NCI-H524 (cell line): ENCODE measurements at regions not wholly inside any gene's neighbourhood (a gene's known extent, or its start where the extent isn't known, plus 50 kb on each side); places are given as distances from the start of the nearest gene placed in this dataset.
"Not testable (repeated sequence)": the region's sequence is repeated elsewhere in the genome, so short reads cannot be mapped to it uniquely, and the experiment has no call there.

Experiments
- DNase-seq, 2 experiments: peaks; one replicate each; lab custom pipeline; 2025; lab: John Stamatoyannopoulos, UW

DNA sequence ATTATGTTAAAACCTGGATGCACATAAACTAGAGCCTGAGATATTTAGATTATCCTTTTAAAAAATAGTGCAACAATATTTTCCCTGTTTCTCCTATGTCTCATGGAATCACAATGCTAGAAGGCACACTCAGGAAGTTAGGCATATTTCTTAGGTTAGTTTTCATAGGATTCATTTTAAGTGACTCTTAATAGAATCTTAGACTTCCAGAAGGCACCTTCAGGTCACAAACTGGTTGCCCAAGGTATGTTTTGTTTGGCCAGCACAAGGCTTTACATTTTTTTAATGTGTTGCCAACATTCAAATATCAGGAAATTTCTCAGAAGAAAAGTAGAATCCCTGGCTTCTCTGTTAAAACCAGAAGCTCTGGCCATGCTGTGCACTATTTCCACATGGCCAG is 129.3 kb downstream of the LNPK start:
- no peak for DNase-seq

DNA sequence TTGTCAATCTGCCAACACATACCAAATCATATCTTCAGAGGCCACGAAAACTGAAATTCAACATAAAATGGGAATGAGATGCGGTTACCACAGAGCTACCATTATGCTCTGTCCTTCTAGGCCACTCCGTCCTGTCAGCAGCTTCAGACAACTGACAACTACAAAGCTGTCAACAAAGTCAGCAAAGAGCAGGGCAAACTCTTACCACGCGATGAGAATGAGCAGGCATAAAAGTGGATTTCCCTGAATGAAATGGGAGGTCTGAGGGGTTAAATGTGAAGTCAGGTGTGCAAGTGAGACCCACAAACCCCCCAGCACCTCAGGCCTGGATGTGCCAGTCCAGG is 130.1 kb downstream of the LNPK start:
- DNase-seq, result no peak

DNA sequence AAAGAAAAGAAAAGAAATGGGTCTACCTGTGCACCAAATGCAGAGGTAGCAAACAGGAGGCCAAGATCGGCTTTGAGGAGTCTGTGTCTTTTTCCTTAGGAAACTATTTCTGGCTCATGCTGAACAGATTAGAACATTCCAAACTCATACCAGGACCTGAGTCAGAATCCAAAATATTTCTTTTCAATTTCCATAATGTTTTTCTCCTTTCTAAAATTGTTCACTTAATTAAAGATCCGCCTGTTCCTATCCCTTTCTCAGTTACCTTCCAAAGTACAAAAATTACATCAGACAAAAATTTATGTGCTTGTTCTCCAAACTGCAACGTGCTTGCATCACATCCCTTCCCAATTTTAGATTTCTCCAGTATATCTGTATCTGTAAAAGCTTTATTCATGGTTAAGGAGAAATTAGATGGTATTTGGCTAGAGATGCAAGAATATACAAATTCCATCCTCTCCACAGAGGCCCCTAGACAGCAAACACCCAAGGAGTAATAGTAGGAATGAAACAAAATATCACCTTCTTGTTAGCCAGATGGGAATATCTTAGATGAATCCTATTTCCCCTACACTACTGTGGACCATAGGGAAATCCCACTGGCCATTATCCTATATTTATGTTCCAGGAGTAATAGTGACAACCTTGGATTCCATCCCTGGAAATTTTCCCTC is 130.6 kb downstream of the LNPK start:
- DNase-seq, result no peak

GRCh38 chr2:175865716-175866115 is 136.4 kb downstream of the LNPK start:
- DNase-seq, result no peak

DNA sequence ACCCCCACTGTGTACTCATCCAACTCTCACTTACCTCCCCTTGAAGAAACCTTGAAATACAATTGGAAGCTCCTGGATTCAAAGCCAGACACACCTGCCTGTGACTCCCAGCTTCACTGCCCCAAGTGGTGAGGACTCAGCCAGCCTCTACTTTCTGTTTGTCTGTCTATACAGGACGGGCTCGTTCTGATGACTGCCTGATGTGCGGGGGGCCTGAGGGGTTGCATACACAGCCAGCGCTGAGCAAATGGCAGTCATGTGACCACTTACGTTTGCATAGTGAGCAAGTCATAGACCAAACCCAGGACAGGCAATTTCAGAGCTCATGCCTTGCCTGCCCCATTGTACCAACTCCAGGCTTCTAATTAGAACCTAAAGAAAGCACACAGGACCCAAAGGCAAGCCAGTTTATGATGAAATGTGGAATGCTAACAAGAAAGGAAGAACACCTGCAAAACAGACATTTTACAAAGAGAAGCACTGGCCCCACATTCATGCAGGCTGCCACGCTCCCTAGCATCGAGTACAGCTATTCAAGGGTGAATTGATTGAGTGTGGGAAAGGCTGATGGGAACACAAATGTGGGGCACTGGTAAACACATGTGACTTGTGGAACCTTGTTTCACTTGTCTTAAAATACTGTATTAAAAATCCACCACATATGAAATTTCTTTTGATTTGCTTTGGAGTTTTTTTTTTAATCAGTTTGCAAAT is 137.8 kb downstream of the LNPK start:
- no peak for DNase-seq

DNA sequence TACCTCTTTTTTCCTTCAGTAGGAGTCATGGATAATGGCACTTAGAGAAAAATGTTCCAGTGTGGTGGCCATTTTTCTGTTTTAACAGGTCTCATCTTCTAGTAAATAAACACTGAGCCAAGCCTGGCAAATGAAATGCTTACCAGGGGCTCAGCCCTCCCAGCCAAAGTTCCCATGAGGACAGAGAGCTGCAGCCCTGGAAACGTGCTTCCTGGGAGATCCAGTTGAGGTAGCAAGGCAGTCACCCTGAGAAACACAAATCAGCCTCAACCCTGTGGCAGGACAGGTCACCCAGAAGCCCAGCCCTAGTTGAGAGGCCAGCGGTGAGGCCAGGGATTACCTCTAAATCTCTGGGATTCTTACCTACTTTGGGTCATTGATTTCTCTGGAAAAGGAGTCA is 140.1 kb downstream of the LNPK start:
- no peak for DNase-seq

- peak; percentile 3 to 58 for DNase-seq
These were observed 146.1 kb downstream of the LNPK start for GRCh38 chr2:175855794-175856453.

DNA sequence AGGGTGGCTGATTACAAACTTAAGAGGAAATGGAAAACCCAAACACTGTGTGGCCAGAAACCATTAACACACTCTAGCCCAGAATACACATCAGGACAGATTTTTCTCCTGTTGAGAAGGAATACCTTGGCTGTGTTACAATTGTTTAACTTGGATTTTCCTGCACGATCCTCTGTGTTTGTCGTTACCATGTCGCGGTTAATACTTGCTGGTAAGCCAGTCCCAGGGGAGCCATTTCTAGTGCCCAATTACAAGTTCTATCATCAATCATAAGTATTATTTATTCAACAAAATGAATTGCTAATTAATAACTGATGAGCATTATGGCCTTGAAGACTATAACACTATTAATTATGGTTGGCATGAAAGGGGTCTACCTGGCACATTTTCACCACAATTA is 146.8 kb downstream of the LNPK start:
- peak in 1 of 2 experiments; percentile 26 for DNase-seq

GRCh38 chr2:175854665-175855064 is 147.4 kb downstream of the LNPK start:
- DNase-seq, result peak; percentile 53 to 80

DNA sequence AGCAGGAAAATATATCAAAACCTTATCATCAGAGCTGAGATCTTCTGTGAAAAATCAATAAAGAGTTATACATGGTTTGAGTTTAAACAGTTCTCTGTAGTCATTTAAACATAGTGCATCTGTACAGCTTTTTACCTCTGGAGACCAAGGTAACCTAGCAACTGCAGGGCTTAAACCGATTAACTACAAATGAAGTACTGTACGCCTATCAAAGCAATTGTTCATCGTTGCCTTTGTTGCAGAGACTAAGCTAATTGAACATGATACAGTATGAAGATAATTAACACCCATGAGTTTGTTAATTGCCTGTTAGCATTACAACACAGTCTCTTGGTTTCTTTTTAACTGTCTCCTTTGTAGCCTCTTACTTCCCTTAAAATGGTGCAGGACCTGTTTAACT is 147.9 kb downstream of the LNPK start:
- DNase-seq, result peak; percentile 58 to 88

- peak; percentile 25 to 47 for DNase-seq
These were observed 148.5 kb downstream of the LNPK start for GRCh38 chr2:175853616-175853890.

DNA sequence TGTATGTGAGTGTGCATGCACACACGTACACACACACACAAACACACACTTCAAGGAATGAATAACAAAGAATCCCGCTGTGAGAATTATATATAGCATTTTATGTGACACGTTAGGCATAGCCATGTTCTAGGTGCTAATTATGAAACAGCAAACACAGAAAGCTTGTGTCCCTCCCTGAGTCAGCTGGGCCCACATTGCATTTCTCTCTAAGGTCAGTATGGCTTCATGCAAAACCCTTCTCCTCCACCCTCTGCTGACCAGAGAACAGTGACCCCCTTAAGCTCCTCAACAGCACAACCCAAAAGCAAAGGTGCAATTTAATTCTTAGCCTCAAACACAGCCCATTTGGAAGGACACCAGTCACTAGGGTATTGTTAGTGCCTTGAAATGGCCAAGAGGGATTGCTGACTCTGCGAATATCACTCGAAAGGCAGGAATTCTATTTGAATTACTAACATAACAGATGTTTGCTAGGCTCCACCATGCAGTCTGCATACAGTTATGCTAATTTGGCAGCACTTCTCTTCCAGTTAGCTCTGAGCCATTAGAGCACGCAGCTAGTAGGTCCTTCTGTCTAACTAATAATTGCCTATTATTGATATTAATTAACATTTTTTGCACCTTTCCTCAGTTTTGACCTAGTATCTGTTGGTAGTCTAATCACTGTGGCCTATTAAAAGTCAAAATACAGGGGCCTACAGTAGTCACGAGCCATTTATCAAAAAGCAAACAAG is 149.0 kb downstream of the LNPK start:
- DNase-seq, result peak; percentile 31 to 82

GRCh38 chr2:175847128-175847527 is 154.9 kb downstream of the LNPK start:
- DNase-seq, result no peak

DNA sequence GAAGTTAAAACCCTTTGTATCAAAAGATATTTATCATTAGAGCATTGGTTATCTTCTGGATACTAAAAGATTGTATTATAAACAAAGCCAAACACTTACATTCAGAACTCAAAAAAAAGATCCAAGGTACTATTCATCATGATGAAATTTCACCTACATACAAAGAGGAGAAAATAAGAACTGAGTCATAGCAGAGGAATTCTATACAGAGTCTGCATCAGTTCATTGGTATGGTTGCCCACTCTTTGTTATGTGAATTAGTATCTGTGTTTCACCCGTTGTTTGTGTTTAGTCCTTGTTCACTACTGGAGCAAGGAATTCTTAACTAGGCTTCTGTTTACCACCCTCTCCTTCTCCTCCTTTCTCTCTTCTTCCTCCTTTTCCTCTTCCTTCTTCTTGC is 157.9 kb downstream of the LNPK start:
- DNase-seq, result no peak

DNA sequence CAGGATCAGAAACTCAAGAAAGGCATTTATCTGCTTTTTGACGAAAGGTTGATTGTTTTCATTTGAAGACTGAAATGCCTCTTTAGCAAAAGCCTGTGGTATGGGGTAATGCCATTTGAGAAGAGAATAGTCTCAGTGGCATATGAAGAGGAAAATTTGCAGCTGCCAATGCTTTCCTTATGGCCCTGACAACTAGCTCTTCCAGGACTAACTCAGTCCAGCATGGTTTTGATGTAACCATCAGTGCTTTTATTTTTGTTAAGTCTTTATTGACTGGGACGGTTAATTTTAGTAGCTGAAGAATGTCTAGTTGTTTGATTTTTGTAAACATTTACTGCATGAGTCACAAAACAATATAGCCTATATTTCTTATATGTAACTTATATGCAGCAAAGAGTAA is 158.4 kb downstream of the LNPK start:
- no peak for DNase-seq

GRCh38 chr2:175842996-175843395 is 159.1 kb downstream of the LNPK start:
- no peak for DNase-seq

GRCh38 chr2:175840765-175841164 is 161.3 kb downstream of the LNPK start:
- DNase-seq, result not testable (repeated sequence)

DNA sequence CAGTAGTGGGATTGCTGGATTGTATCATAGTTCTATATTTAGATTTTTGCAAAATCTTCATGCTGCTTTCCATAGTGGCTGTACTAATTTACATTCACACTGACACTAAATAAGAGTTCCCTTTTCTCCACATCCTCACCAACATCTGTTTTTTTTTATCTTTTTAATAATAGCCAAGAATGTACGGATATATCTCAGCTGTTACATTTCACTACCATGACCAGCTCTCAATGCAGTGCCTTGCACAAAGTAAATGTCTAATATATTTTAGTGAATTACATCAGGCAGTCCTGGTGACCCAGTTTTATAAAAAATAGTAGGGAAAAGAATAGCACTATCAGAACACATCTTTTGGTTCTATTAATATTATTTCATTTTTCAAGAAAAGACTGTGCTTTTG is 161.8 kb downstream of the LNPK start:
- no peak for DNase-seq

GRCh38 chr2:175838979-175839378 is 163.1 kb downstream of the LNPK start:
- DNase-seq, result no peak

GRCh38 chr2:175837046-175837445 is 165.0 kb downstream of the LNPK start:
- no peak for DNase-seq

DNA sequence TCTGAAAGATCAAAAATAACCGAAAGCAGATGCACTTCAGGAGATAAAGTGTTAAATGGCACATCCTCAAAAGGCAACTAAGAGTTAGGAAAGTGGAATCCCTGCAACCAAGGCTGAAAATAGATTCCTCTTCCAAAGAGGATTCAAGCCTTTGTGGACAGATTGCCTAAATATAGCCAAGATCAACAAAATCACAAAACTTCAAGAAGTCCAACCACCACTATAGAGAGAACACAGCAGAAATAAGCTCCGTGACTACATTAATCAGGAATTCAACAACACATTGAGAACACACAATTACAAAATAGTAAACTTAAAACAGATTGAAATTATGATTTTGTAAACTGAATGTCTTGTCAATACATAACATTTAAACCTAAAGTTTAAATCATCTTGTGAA is 165.7 kb downstream of the LNPK start:
- DNase-seq, result no peak

- peak; percentile 93 to 97 for DNase-seq
These were observed 167.6 kb downstream of the LNPK start for GRCh38 chr2:175834477-175834876.

GRCh38 chr2:175832866-175833265 is 169.2 kb downstream of the LNPK start:
- DNase-seq, result no peak
